WI38 (cell line): ENCODE measurements at regions not wholly inside any gene's neighbourhood (a gene's known extent, or its start where the extent isn't known, plus 50 kb on each side); places are given as distances from the start of the nearest gene placed in this dataset.

ENCODE experiments used
- H3K4me3 ChIP-seq: 2 replicates; pipeline ENCODE4 v1.5.1; 2011; ENCODE audit warnings: low read depth, mild to moderate bottlenecking, control low read depth, low read length
- TF ChIP-seq, protein P1 (sequence below): IDR thresholded peaks from 2 replicates; pipeline ENCODE4 v1.5.1; 2012; ENCODE audit warnings: low read depth, mild to moderate bottlenecking, control low read depth, low read length

DNA sequence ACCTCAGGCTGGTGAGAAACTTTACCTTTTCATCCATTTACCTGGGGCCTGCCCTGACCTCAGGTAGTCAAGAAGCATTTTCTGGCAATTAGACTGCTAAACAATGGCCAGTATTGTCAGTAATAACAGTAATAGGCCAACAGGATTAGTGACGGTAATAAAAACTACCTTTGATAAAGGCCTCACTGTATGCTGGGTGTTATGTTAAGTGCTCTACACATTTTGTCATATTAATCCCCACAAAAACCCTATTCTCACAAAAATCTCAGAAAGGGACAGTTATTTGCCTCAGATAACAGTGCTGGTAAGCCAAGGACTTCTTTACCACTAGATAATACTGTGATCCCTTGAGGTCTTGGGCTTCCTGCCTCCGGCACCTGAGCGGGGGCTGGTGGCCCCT is 191.4 kb downstream of the FOXD2 start:
- TF ChIP-seq, protein P1, sequence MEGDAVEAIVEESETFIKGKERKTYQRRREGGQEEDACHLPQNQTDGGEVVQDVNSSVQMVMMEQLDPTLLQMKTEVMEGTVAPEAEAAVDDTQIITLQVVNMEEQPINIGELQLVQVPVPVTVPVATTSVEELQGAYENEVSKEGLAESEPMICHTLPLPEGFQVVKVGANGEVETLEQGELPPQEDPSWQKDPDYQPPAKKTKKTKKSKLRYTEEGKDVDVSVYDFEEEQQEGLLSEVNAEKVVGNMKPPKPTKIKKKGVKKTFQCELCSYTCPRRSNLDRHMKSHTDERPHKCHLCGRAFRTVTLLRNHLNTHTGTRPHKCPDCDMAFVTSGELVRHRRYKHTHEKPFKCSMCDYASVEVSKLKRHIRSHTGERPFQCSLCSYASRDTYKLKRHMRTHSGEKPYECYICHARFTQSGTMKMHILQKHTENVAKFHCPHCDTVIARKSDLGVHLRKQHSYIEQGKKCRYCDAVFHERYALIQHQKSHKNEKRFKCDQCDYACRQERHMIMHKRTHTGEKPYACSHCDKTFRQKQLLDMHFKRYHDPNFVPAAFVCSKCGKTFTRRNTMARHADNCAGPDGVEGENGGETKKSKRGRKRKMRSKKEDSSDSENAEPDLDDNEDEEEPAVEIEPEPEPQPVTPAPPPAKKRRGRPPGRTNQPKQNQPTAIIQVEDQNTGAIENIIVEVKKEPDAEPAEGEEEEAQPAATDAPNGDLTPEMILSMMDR, result no peak
- H3K4me3 ChIP-seq, result no peak overlapping the region

GRCh38 chr1:47630346-47630745 is 192.5 kb downstream of the FOXD2 start:
- TF ChIP-seq, protein P1, result no peak
- no peak overlapping the region for H3K4me3 ChIP-seq

- TF ChIP-seq, protein P1, result no peak
- no peak overlapping the region for H3K4me3 ChIP-seq
Observed at GRCh38 chr1:47631411-47631995, 193.7 kb downstream of the FOXD2 start.

GRCh38 chr1:47635111-47635510 is 197.3 kb downstream of the FOXD2 start:
- no peak overlapping the region for H3K4me3 ChIP-seq
- TF ChIP-seq, protein P1, result no peak

DNA sequence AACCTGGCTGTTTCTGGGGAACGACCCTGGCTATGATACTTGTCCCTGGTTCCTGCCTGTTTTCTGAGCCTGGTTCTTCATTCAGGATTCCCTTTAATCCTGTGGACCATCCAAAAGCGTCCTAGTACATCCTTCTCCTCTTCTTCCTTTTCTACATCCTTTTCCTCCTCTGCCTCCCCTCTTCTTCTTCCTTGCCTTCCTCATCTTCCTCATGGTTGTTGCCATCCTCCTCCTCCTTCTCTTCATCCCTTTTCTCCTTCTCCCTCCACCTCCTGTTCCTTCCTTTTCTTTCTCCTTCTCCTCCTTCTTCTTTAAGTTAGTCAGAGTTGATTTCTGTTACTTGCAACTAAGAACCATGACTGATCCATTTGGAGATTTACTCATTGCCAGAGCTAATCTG is 197.8 kb downstream of the FOXD2 start:
- H3K4me3 ChIP-seq, result no peak overlapping the region
- TF ChIP-seq, protein P1, result no peak

DNA sequence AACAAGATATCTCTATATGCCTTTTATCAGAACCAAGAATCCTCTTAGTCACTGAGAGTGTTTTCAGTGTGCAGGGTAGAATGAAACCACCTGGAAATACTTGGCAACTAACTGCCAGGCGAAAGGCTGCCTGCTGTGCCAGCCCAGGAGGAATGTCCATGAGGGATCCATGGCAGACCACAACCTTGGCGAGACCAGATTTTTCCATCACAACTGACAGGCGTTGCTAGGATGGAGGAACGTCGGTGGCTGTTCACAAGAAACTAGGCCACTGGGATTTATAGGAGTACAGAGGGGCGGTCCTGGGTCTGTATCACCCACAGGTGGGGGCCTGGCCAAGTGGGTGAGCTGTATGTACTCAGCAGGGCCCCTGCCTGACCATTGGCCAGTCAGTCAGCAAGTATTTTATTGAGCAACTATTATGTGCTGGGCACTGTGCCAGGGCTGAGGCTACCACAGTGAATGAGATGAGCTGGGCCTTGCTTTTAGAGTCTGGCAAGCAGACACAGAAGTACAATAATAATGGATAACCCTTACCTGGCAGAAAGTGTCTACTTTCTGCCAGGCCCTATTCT is 199.4 kb downstream of the FOXD2 start:
- H3K4me3 ChIP-seq, result no peak overlapping the region
- TF ChIP-seq, protein P1, result no peak

DNA sequence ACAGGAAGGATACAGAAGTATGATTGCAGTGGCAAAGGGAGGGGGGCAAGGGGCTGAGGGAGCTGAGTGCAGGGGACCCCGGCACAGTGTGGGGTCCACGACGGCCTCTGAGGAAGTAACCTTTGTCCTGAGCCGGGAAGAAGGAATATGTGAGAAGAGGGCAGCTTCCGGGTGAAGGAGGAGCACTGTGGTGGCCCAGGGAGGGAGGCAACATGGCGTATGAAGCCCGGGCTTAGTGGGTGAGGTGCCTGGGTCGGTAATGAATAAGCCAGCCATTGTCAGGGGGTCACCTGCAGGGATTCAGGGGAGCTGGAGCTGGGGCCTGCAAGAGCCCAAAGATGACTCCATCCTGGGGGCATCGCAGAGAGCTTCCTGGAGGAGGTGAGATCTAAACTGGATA is 200.4 kb downstream of the FOXD2 start:
- TF ChIP-seq, protein P1, result no peak
- no peak overlapping the region for H3K4me3 ChIP-seq
